ENCODE measurements at regions not wholly inside any gene's neighbourhood (a gene's known extent, or its start where the extent isn't known, plus 50 kb on each side); places are given as distances from the start of the nearest gene placed in this dataset.

DNA sequence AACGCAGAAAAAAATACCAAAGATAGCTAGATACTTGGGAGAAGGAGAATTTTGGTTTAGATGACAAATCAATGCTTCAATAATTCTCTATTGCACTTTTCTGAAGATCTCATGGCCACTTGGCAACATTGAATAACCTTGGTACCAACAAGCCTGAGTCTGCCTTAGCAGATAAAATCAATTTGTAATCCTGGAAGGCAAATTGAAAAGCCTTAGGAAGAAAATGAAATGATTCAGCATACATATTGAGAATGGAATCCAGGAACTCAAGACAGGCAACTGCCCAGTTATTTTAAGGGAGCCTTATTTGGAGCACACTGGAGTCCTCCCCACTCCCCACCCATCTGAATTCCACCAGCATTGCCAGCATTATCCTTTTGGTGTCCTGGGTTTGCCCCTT, 109.3 kb upstream of the SOX9 start:
- CTCF ChIA-PET = no interaction called here
- Mint-ChIP-seq H3K27ac (no peak overlapping the region), H3K36me3 (ENCODE audit: low read depth) (no peaks in the 10 kb centered on the region), H3K4me1 (ENCODE audit: low read depth) (no peaks in the 10 kb centered on the region), H3K27me3 (no peaks in the 10 kb centered on the region), H3K9me3 (peaks cover 3% of the 10 kb centered on the region), H3K4me3 (no peak overlapping the region)
- no peak for DNase-seq
- POLR2A ChIA-PET = no interaction called here
- TF ChIP-seq, protein P1, sequence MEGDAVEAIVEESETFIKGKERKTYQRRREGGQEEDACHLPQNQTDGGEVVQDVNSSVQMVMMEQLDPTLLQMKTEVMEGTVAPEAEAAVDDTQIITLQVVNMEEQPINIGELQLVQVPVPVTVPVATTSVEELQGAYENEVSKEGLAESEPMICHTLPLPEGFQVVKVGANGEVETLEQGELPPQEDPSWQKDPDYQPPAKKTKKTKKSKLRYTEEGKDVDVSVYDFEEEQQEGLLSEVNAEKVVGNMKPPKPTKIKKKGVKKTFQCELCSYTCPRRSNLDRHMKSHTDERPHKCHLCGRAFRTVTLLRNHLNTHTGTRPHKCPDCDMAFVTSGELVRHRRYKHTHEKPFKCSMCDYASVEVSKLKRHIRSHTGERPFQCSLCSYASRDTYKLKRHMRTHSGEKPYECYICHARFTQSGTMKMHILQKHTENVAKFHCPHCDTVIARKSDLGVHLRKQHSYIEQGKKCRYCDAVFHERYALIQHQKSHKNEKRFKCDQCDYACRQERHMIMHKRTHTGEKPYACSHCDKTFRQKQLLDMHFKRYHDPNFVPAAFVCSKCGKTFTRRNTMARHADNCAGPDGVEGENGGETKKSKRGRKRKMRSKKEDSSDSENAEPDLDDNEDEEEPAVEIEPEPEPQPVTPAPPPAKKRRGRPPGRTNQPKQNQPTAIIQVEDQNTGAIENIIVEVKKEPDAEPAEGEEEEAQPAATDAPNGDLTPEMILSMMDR (IDR thresholded peaks at IDR 0.05) = no peak
- intact Hi-C loops (cut with micrococcal nuclease) = no loop called here
- ATAC-seq = no peak

DNA sequence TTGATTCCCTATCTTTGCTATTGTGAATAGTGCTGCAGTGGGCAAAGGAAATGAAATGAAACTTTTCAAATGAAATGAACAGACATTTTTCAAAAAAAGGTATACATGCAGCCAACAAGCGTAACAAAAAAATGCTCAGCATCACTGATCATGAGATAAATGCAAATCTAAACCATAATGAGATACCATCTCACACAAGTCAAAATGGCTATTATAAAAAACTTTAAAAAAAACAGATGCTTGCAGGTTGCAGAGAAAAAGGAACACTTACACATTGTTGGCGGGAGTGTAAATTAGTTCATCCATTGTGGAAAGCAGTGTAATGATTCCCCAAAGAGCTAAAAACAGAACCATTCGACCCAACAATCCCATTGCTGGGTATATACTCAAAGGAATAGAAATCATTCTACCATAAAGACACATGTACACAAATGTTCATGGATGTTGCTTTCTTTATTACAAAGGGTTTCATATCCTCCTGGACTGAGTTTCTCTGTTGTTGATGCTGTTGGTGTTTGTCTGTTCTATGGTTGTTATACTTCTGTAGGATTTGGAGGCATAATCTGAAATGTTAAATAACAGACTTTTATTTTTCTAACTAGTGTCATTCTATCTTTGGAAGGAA, 99.3 kb upstream of the SOX9 start:
- ChIA-PET POLR2A (no interaction called here), CTCF (no interaction called here)
- DNase-seq = no peak
- TF ChIP-seq, protein P1 (IDR thresholded peaks at IDR 0.05) = no peak
- intact Hi-C loops (cut with micrococcal nuclease) = no loop called here
- H3K27ac Mint-ChIP-seq = no peak overlapping the region
- no peak for ATAC-seq
- H3K36me3 Mint-ChIP-seq (ENCODE audit: low read depth) = no peaks in the 10 kb centered on the region
- no peaks in the 10 kb centered on the region for H3K4me1 Mint-ChIP-seq (ENCODE audit: low read depth)
- peaks cover 2% of the 10 kb centered on the region for H3K27me3 Mint-ChIP-seq
- H3K4me3 Mint-ChIP-seq = no peak overlapping the region
- H3K9me3 Mint-ChIP-seq = peaks cover 1% of the 10 kb centered on the region

DNA sequence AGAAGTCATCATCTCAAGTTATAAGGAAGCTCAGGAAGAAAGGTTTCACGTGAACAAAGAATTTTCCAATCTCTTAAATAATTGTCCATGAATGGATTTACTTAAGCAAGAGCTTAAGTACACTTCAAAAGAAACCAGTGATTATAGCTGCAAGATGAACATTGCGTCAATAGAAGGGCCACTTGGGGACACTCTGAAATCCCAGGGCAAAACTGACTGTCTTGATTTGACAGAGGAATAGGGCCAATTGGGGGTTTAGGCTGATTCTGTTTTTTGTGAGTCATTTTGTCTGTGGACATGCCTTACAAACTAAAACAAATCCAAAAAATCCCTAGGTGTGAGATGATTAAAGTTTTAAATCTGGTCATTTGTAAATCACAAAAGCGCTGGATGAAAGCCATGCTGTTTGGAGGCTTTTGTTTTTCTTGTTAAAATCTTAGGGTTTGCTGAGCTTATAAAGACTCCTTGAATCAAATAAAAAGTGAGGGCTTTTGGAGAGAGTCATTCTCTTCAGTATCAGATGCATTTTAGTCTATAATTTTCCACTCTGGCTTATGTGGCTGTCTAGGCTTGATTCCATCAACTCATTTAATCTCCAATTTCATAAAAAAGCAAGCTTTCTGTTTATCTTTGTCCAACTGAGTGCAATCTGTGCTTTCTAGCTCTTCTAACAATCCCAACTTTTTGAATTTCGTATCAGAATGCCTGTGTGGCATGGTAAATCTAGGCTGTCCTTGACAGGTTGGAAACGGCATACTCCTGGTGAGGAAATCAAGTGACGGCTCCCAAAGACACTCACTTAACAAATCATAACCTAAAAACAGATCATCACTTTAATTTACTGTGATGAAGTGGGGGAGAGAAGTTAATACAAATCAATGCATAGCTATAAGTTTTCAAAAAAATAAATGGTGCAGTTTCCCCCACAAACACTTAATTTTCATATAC, 98.2 kb upstream of the SOX9 start:
- no peak overlapping the region for H3K4me3 Mint-ChIP-seq
- intact Hi-C loops (cut with micrococcal nuclease) = no loop called here
- H3K27me3 Mint-ChIP-seq = peaks cover 2% of the 10 kb centered on the region
- no peaks in the 10 kb centered on the region for H3K9me3 Mint-ChIP-seq
- H3K4me1 Mint-ChIP-seq (ENCODE audit: low read depth) = no peaks in the 10 kb centered on the region
- H3K36me3 Mint-ChIP-seq (ENCODE audit: low read depth) = no peaks in the 10 kb centered on the region
- TF ChIP-seq, protein P1 (IDR thresholded peaks at IDR 0.05) = no peak
- CTCF ChIA-PET = interaction anchor here (1.2 kb wide), 1 partner anchor 517 kb away, joined by 3 read pairs; no protein-coding TSS in a partner anchor
- H3K27ac Mint-ChIP-seq = no peak overlapping the region
- POLR2A ChIA-PET = no interaction called here
- DNase-seq (no peak), ATAC-seq (no peak)

DNA sequence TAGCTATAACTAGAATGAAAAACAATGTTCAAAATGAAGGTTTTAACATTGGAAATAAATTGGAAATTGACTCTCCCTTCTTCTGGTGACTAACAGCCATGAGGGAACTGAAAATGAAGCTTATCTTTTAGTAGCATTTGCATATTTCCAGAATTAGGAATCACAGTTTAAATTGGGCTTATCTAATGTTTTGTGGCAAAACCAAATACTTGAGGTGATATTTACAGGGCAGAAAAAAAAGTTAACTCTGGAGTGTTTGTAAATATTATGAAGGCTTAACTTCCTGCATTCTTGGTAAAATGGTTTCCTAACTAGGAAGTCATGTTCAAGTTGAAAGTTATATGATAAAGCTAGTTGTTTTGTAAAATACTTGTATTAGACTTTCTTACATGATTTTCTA, 96.4 kb upstream of the SOX9 start:
- TF ChIP-seq, protein P1 (IDR thresholded peaks at IDR 0.05) = no peak
- ChIA-PET CTCF (no interaction called here), POLR2A (no interaction called here)
- intact Hi-C loops (cut with micrococcal nuclease) = no loop called here
- Mint-ChIP-seq H3K4me3 (no peak overlapping the region), H3K27me3 (peaks cover 5% of the 10 kb centered on the region), H3K4me1 (ENCODE audit: low read depth) (peaks cover 5% of the 10 kb centered on the region), H3K27ac (no peak overlapping the region), H3K36me3 (ENCODE audit: low read depth) (no peaks in the 10 kb centered on the region), H3K9me3 (no peaks in the 10 kb centered on the region)
- no peak for DNase-seq
- no peak for ATAC-seq

DNA sequence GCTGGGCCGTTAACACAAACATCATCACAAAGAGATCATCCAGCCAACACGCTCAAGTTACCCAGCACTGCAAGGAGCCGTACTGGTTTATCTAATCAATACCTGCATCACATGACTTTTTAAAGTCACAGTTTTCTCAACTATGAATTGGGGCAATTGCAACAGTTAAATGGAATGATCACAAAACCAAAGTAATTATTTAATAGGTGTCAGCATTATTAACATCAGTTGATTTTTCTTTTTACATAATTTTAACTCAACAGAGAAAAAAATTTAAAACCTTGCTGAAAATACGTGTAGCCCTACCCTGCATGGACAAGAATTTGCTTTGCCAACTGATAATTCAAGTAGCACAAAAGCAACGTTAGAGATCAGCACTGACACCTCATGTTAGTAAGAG, 95.7 kb upstream of the SOX9 start:
- no peak overlapping the region for H3K4me3 Mint-ChIP-seq
- ATAC-seq = no peak
- H3K4me1 Mint-ChIP-seq (ENCODE audit: low read depth) = peaks cover 11% of the 10 kb centered on the region
- ChIA-PET CTCF (no interaction called here), POLR2A (no interaction called here)
- no peaks in the 10 kb centered on the region for H3K9me3 Mint-ChIP-seq
- H3K36me3 Mint-ChIP-seq (ENCODE audit: low read depth) = no peaks in the 10 kb centered on the region
- DNase-seq = no peak
- peaks cover 5% of the 10 kb centered on the region for H3K27me3 Mint-ChIP-seq
- intact Hi-C loops (cut with micrococcal nuclease) = no loop called here
- no peak overlapping the region for H3K27ac Mint-ChIP-seq
- TF ChIP-seq, protein P1 (IDR thresholded peaks at IDR 0.05) = no peak

Data from activated CD8-positive, alpha-beta T cell treated with anti-CD3 and anti-CD28 coated beads for 36 hours (primary cell).